OCI-LY7 (cell line): ENCODE measurements at regions not wholly inside any gene's neighbourhood (a gene's known extent, or its start where the extent isn't known, plus 50 kb on each side); places are given as distances from the start of the nearest gene placed in this dataset.

ENCODE experiments used
- EZH2phosphoT487 ChIP-seq: fragments of 200-600 bp; sonication (generic); IDR thresholded peaks from 2 replicates; pipeline ENCODE4 v1.6.1; 2018; ENCODE audit warnings: low read depth, borderline replicate concordance, mild to moderate bottlenecking, mixed run types, antibody characterized with exemption, low read length, moderate library complexity, mixed read lengths
- TF ChIP-seq, protein P1 (sequence below): fragments of 200-600 bp; sonication (generic); conservative IDR thresholded peaks from 2 replicates; pipeline ENCODE4 v1.5.1; 2014; ENCODE audit warnings: mild to moderate bottlenecking, antibody characterized with exemption, low read length, moderate library complexity, mixed read lengths

- TF ChIP-seq, protein P1, sequence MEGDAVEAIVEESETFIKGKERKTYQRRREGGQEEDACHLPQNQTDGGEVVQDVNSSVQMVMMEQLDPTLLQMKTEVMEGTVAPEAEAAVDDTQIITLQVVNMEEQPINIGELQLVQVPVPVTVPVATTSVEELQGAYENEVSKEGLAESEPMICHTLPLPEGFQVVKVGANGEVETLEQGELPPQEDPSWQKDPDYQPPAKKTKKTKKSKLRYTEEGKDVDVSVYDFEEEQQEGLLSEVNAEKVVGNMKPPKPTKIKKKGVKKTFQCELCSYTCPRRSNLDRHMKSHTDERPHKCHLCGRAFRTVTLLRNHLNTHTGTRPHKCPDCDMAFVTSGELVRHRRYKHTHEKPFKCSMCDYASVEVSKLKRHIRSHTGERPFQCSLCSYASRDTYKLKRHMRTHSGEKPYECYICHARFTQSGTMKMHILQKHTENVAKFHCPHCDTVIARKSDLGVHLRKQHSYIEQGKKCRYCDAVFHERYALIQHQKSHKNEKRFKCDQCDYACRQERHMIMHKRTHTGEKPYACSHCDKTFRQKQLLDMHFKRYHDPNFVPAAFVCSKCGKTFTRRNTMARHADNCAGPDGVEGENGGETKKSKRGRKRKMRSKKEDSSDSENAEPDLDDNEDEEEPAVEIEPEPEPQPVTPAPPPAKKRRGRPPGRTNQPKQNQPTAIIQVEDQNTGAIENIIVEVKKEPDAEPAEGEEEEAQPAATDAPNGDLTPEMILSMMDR, result no peak
- TF ChIP-seq EZH2phosphoT487, result no peak
These were observed 539.4 kb upstream of the MGMT start for GRCh38 chr10:128927497-128928161.
